H1 (cell line): ENCODE measurements at regions not wholly inside any gene's neighbourhood (a gene's known extent, or its start where the extent isn't known, plus 50 kb on each side); places are given as distances from the start of the nearest gene placed in this dataset.

Experiments used
- CTCF ChIA-PET: fragments of 300-600 bp; sonication (Branson Sonifier 250); formaldehyde crosslinking; loops from one replicate; lab custom pipeline; 2021; ENCODE audit not compliant: partially characterized antibody; lab: Charles Lee
- POLR2A ChIA-PET: fragments of 300-600 bp; sonication (Branson Sonifier 250); formaldehyde crosslinking; loops from one replicate; lab custom pipeline; 2021; ENCODE audit warnings: inconsistent platforms; ENCODE audit not compliant: partially characterized antibody; lab: Charles Lee
- DNase-seq, 2 experiments: peaks; one replicate each; pipeline versions ENCODE4 v3.0.0 to v3.0.0-alpha.2; 2010 to 2022; ENCODE audit warnings: low spot score in 2 of 2, low read depth in 1 of 2, mixed read lengths in 1 of 2
- FAIRE-seq: peaks from 2 replicates; lab custom pipeline; 2011; peaks lifted over from hg19 to GRCh38; lab: Jason Lieb, UNC
- H2AFZ ChIP-seq: 2 replicates; pipeline ENCODE4 v1.8.1; 2012; ENCODE audit warnings: low read length, inconsistent platforms
- H2AK5ac ChIP-seq: 2 replicates; pipeline ENCODE4 v1.6.1; 2013; ENCODE audit warnings: low read depth, low read length
- H2BK120ac ChIP-seq: replicated peaks from 2 replicates; pipeline ENCODE3; 2013; ENCODE audit warnings: low read depth, low read length, inconsistent platforms
- H2BK12ac ChIP-seq: 2 replicates; pipeline ENCODE4 v1.6.1; 2013; ENCODE audit warnings: low read depth, low read length
- H2BK15ac ChIP-seq: 2 replicates; pipeline ENCODE4 v1.6.1; 2013; ENCODE audit warnings: low read length
- H2BK20ac ChIP-seq: 2 replicates; pipeline ENCODE4 v1.6.1; 2013; ENCODE audit warnings: low read length
- H2BK5ac ChIP-seq: 2 replicates; pipeline ENCODE4 v1.6.1; 2013; ENCODE audit warnings: low read depth, low read length
- H3K14ac ChIP-seq: 2 replicates; pipeline ENCODE4 v1.6.1; 2013; ENCODE audit warnings: inconsistent platforms; ENCODE audit not compliant: insufficient read length
- H3K18ac ChIP-seq: 2 replicates; pipeline ENCODE4 v1.6.1; 2013; ENCODE audit warnings: low read length; ENCODE audit errors: extremely low read depth
- H3K23ac ChIP-seq: 2 replicates; pipeline ENCODE4 v1.6.1; 2013; ENCODE audit warnings: inconsistent platforms; ENCODE audit not compliant: insufficient read length
- H3K23me2 ChIP-seq: 2 replicates; pipeline ENCODE4 v1.6.1; 2013; ENCODE audit warnings: low read depth, low read length
- H3K27ac ChIP-seq: 2 replicates; pipeline ENCODE4 v1.6.1; 2011; ENCODE audit warnings: low read depth, low read length, inconsistent platforms
- H3K27me3 ChIP-seq, 4 experiments: replicated peaks in 1 of 4; 1 replicate in 1 of 4; 2 replicates in 3 of 4; pipeline versions ENCODE4 v1.6.1 to v1.8.1; 2011 to 2013; ENCODE audit warnings: low read length in 3 of 4, mild to moderate bottlenecking in 3 of 4, inconsistent platforms in 2 of 4, mixed read lengths in 2 of 4, moderate library complexity in 1 of 4; ENCODE audit not compliant: control insufficient read depth in 3 of 4, insufficient read depth in 3 of 4; ENCODE audit errors: extremely low read depth in 1 of 4
- H3K36me3 ChIP-seq, 4 experiments: 2 replicates each; pipeline versions ENCODE4 v1.6.1 to v1.8.1; 2011 to 2013; ENCODE audit warnings: mild to moderate bottlenecking in 4 of 4, low read length in 3 of 4, moderate library complexity in 2 of 4, control low read depth in 1 of 4, inconsistent platforms in 1 of 4; ENCODE audit not compliant: insufficient read depth in 4 of 4, control insufficient read depth in 2 of 4
- H3K4ac ChIP-seq: replicated peaks from 2 replicates; pipeline ENCODE3; 2013; ENCODE audit warnings: low read length, low read depth, mixed read lengths, inconsistent platforms; ENCODE audit not compliant: insufficient read length
- H3K4me1 ChIP-seq, 4 experiments: replicated peaks in 1 of 4; 1 replicate in 1 of 4; 2 replicates in 3 of 4; pipeline versions ENCODE4 v1.6.1 to v1.8.1; 2011 to 2013; ENCODE audit warnings: low read length in 3 of 4, inconsistent platforms in 2 of 4, mixed read lengths in 1 of 4; ENCODE audit not compliant: insufficient read depth in 4 of 4, control insufficient read depth in 3 of 4
- H3K4me2 ChIP-seq, 2 experiments: 2 replicates each; pipeline versions ENCODE4 v1.6.1 to v1.8.1; 2011 to 2013; ENCODE audit warnings: low read depth in 2 of 2, low read length in 2 of 2, control low read depth in 1 of 2, inconsistent platforms in 1 of 2, mild to moderate bottlenecking in 1 of 2; ENCODE audit not compliant: insufficient read depth in 1 of 2
- H3K4me3 ChIP-seq, 4 experiments: fragments of 200-600, 300-600 bp in 1 of 4; sonication (generic), shearing (Covaris generic), sonication (Bioruptor Twin) in 1 of 4; 2 replicates each; pipeline versions ENCODE4 v1.5.1 to v1.8.1; 2011 to 2016; ENCODE audit warnings: low read length in 4 of 4, low read depth in 3 of 4, control low read depth in 2 of 4, inconsistent platforms in 2 of 4, mild to moderate bottlenecking in 2 of 4, mixed read lengths in 1 of 4, moderate library complexity in 1 of 4; ENCODE audit not compliant: insufficient read depth in 2 of 4; ENCODE audit errors: extremely low read depth in 1 of 4
- H3K56ac ChIP-seq: replicated peaks from 2 replicates; pipeline ENCODE3; 2013; ENCODE audit warnings: low read depth, mild to moderate bottlenecking, mixed read lengths, low read length, inconsistent platforms; ENCODE audit not compliant: insufficient read length
- H3K79me1 ChIP-seq: 2 replicates; pipeline ENCODE4 v1.6.1; 2013; ENCODE audit warnings: low read depth, low read length, control low read depth
- H3K79me2 ChIP-seq, 2 experiments: 2 replicates each; pipeline versions ENCODE4 v1.6.1 to v1.8.1; 2012 to 2013; ENCODE audit warnings: low read length in 2 of 2, mild to moderate bottlenecking in 2 of 2, inconsistent platforms in 1 of 2; ENCODE audit not compliant: insufficient read depth in 2 of 2, control insufficient read depth in 1 of 2
- H3K9ac ChIP-seq, 4 experiments: replicated peaks in 1 of 4; 1 replicate in 1 of 4; 2 replicates in 3 of 4; pipeline versions ENCODE4 v1.6.1 to v1.8.1; 2011 to 2013; ENCODE audit warnings: low read depth in 3 of 4, low read length in 3 of 4, control low read depth in 2 of 4, mild to moderate bottlenecking in 2 of 4, moderate library complexity in 2 of 4, inconsistent platforms in 1 of 4; ENCODE audit errors: extremely low read depth in 1 of 4
- H3K9me3 ChIP-seq, 2 experiments: 2 replicates each; pipeline versions ENCODE4 v1.6.1 to v1.8.1; 2012 to 2013; ENCODE audit warnings: mild to moderate bottlenecking in 2 of 2, moderate library complexity in 2 of 2, control low read depth in 1 of 2, inconsistent platforms in 1 of 2, low read depth in 1 of 2, low read length in 1 of 2, mixed read lengths in 1 of 2; ENCODE audit not compliant: insufficient read depth in 2 of 2
- H4K20me1 ChIP-seq, 2 experiments: replicated peaks in 1 of 2; 2 replicates each; pipeline versions ENCODE3 to v1.8.1; 2011 to 2013; ENCODE audit warnings: inconsistent platforms in 2 of 2, low read length in 2 of 2, mild to moderate bottlenecking in 1 of 2; ENCODE audit not compliant: insufficient read depth in 2 of 2, control insufficient read depth in 1 of 2
- H4K5ac ChIP-seq: 2 replicates; pipeline ENCODE4 v1.6.1; 2013; ENCODE audit warnings: low read length, low read depth, mixed read lengths, inconsistent platforms; ENCODE audit not compliant: insufficient read length
- H4K8ac ChIP-seq: 2 replicates; pipeline ENCODE4 v1.8.0; 2013; ENCODE audit warnings: mild to moderate bottlenecking, moderate library complexity, low read length, inconsistent platforms; ENCODE audit not compliant: insufficient read depth; ENCODE audit errors: extremely low read depth
- H4K91ac ChIP-seq: replicated peaks from 2 replicates; pipeline ENCODE3; 2013; ENCODE audit warnings: low read length, mixed read lengths, inconsistent platforms; ENCODE audit not compliant: insufficient read length
- CEBPB ChIP-seq: IDR thresholded peaks from 2 replicates; pipeline ENCODE4 v1.6.1; 2012; ENCODE audit warnings: low read depth, low read length
- WGBS, 2 experiments: shearing (Covaris generic) in 1 of 2; methylation state at CpG; one replicate each; pipeline versions ENCODE4 v1.1.6 to v1.1.7; 2013 to 2015; ENCODE audit warnings: low lambda C conversion rate in 2 of 2, mixed read lengths in 2 of 2, inconsistent platforms in 1 of 2, low coverage in 1 of 2, missing lambda C conversion rate in 1 of 2; ENCODE audit not compliant: insufficient replicate concordance in 2 of 2, insufficient coverage in 1 of 2, insufficient read length in 1 of 2; ENCODE audit errors: extremely low coverage in 1 of 2, missing lambda C conversion rate in 1 of 2; 5-methylcytosine and 5-hydroxymethylcytosine counted together

GRCh38 chr18:70672581-70672980 lies 383.7 kb downstream of the SOCS6 start:
- H4K91ac ChIP-seq = no peak overlapping the region
- POLR2A ChIA-PET = no interaction called here
- no peaks in the 10 kb centered on the region for H3K79me1 ChIP-seq
- H3K79me2 ChIP-seq = no peaks in the 10 kb centered on the region
- no peak overlapping the region for H3K18ac ChIP-seq
- no peak overlapping the region for H3K4me3 ChIP-seq
- H3K56ac ChIP-seq = no peak overlapping the region
- no peaks in the 10 kb centered on the region for H3K23me2 ChIP-seq
- DNase-seq (no peak), FAIRE-seq (no peak)
- H3K27me3 ChIP-seq = no peaks in the 10 kb centered on the region
- CTCF ChIA-PET = no interaction called here
- H2AFZ ChIP-seq = no peak overlapping the region
- no peak overlapping the region for H3K4ac ChIP-seq
- no peak overlapping the region for H2BK5ac ChIP-seq
- H4K8ac ChIP-seq = no peak overlapping the region
- H2BK20ac ChIP-seq = no peak overlapping the region
- H3K14ac ChIP-seq = no peak overlapping the region
- H4K5ac ChIP-seq = no peak overlapping the region
- TF ChIP-seq CEBPB = no peak
- no peak overlapping the region for H2BK12ac ChIP-seq
- no peaks in the 10 kb centered on the region for H3K36me3 ChIP-seq
- no peak overlapping the region for H2AK5ac ChIP-seq
- H3K9ac ChIP-seq = no peak overlapping the region
- H3K9me3 ChIP-seq = peaks cover 68 to 69% of the 10 kb centered on the region in 2 experiments
- no peak overlapping the region for H2BK15ac ChIP-seq
- no peaks in the 10 kb centered on the region for H4K20me1 ChIP-seq
- no peak overlapping the region for H3K23ac ChIP-seq
- WGBS, 2 experiments = 71% methylated on average over 5 of the region's 5 CpGs; no CpG with 5 or more reads in 1 of the 2 experiments
- no peak overlapping the region for H3K27ac ChIP-seq
- H2BK120ac ChIP-seq = no peak overlapping the region
- H3K4me1 ChIP-seq = no peaks in the 10 kb centered on the region
- no peak overlapping the region for H3K4me2 ChIP-seq
